ENCODE measurements at regions not wholly inside any gene's neighbourhood (a gene's known extent, or its start where the extent isn't known, plus 50 kb on each side); places are given as distances from the start of the nearest gene placed in this dataset.

GRCh38 chr3:151631946-151632345, 101.8 kb upstream of the AADACL2 start (continued):
- TF ChIP-seq PRDM2 (tag by site-specific recombination; IDR thresholded peaks at IDR 0.05; ENCODE audit: borderline replicate concordance) (no peak), REPIN1 (tag by site-specific recombination; IDR thresholded peaks at IDR 0.05; ENCODE audit: low read depth) (no peak), ZSCAN23 (tag by site-specific recombination; IDR thresholded peaks at IDR 0.05) (no peak), ZNF707 (tag by site-specific recombination; IDR thresholded peaks at IDR 0.05) (no peak), ZNF266 (tag by site-specific recombination; IDR thresholded peaks at IDR 0.05; ENCODE audit: low read depth) (no peak), ZIC2 (tag by site-specific recombination; IDR thresholded peaks at IDR 0.05) (no peak)

- Histone ChIP-seq H3K4me1 (ENCODE audit: control insufficient read depth, insufficient read depth, low read length) (no peaks in the 10 kb centered on the region), H3K36me3 (ENCODE audit: control insufficient read depth in 2 of 2, insufficient read depth in 1 of 2, low read length in 2 of 2) (no peaks in the 10 kb centered on the region), H3K27ac (ENCODE audit: extremely low read depth, low read depth, low read length) (no peak overlapping the region), H3K4me3 (ENCODE audit: low read depth, low read length) (no peak overlapping the region), H3K9me3 (ENCODE audit: control insufficient read depth, insufficient read depth, low read depth, low read length) (no peaks in the 10 kb centered on the region)
- no peak for TF ChIP-seq ZSCAN5A (tag by site-specific recombination; IDR thresholded peaks at IDR 0.05)
- TF ChIP-seq RBAK (tag by site-specific recombination; IDR thresholded peaks at IDR 0.05): no peak
- no peak for TF ChIP-seq ZNF426 (tag by site-specific recombination; IDR thresholded peaks at IDR 0.05)
- no peak for TF ChIP-seq SP3 (tag by site-specific recombination; IDR thresholded peaks at IDR 0.05)
- TF ChIP-seq ZNF791 (tag by site-specific recombination; IDR thresholded peaks at IDR 0.05): no peak
- no peak for TF ChIP-seq ZNF701 (tag by site-specific recombination; IDR thresholded peaks at IDR 0.05)
- no peak for TF ChIP-seq ZNF473 (tag by site-specific recombination; IDR thresholded peaks at IDR 0.05)
- TF ChIP-seq INSM2 (tag by site-specific recombination; IDR thresholded peaks at IDR 0.05): no peak
- no peak for TF ChIP-seq ZNF248 (tag by site-specific recombination; IDR thresholded peaks at IDR 0.05)
- TF ChIP-seq ZNF169 (tag by site-specific recombination; IDR thresholded peaks at IDR 0.05): no peak
- TF ChIP-seq ZSCAN16 (tag by site-specific recombination; IDR thresholded peaks at IDR 0.05): no peak
- TF ChIP-seq ZNF19 (tag by site-specific recombination; IDR thresholded peaks at IDR 0.05; ENCODE audit: low read depth): no peak
- no peak for TF ChIP-seq ZNF133 (tag by site-specific recombination; IDR thresholded peaks at IDR 0.05)
- TF ChIP-seq ZNF214 (tag by site-specific recombination; IDR thresholded peaks at IDR 0.05; ENCODE audit: borderline replicate concordance): no peak
- TF ChIP-seq ZNF658 (tag by site-specific recombination; IDR thresholded peaks at IDR 0.05): no peak
- TF ChIP-seq ZNF112 (tag by site-specific recombination; IDR thresholded peaks at IDR 0.05): no peak
- TF ChIP-seq ZNF580 (tag by site-specific recombination; IDR thresholded peaks at IDR 0.05): no peak
- TF ChIP-seq PRDM6 (tag by site-specific recombination; IDR thresholded peaks at IDR 0.05): no peak
- TF ChIP-seq ZNF623 (tag by site-specific recombination; IDR thresholded peaks at IDR 0.05): no peak
- TF ChIP-seq ZNF16 (tag by site-specific recombination; IDR thresholded peaks at IDR 0.05; ENCODE audit: low read depth): no peak
- ChIA-PET CTCF (no interaction called here), POLR2A (no interaction called here)
These were observed 102.7 kb upstream of the AADACL2 start for GRCh38 chr3:151630938-151631441.
